ENCODE measurements at regions not wholly inside any gene's neighbourhood (a gene's known extent, or its start where the extent isn't known, plus 50 kb on each side); places are given as distances from the start of the nearest gene placed in this dataset.

DNA sequence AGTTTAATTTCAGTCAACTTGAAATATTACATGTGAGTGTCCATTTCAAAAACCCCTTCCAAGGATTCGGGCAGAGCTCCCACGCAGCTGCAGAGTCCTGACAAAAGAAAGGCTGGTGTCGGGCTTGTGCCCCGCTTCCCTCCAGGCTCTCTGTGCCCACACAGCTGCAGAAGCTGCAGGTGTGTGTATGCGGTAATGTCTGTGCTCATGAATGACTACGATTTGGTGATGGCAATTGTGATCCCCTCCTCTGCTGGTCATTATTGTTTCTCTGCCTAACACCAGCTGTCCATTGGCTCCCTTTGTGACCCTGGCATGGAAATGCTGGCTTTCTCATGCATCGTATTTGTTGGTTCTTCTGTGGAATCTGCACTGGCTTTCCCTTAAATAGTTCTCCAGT lies 224.8 kb downstream of the NUP35 start:
- Histone ChIP-seq H3K27ac (ENCODE audit: low read depth, low read length) (no peak overlapping the region), H3K36me3 (ENCODE audit: control insufficient read depth in 3 of 3, insufficient read depth in 3 of 3, low read length in 3 of 3) (no peaks in the 10 kb centered on the region), H3K9ac (ENCODE audit: low read depth in 1 of 3, low read length in 3 of 3) (no peak overlapping the region), H3K4me3 (ENCODE audit: low read length in 3 of 3) (no peak overlapping the region), H3K4me1 (ENCODE audit: control insufficient read depth in 3 of 3, insufficient read depth in 3 of 3, low read length in 3 of 3) (no peaks in the 10 kb centered on the region), H3K9me3 (ENCODE audit: control insufficient read depth in 3 of 3, low read length in 3 of 3) (no peaks in the 10 kb centered on the region), H3K27me3 (ENCODE audit: control insufficient read depth in 3 of 3, insufficient read depth in 3 of 3, low read length in 3 of 3) (no peaks in the 10 kb centered on the region)

DNA sequence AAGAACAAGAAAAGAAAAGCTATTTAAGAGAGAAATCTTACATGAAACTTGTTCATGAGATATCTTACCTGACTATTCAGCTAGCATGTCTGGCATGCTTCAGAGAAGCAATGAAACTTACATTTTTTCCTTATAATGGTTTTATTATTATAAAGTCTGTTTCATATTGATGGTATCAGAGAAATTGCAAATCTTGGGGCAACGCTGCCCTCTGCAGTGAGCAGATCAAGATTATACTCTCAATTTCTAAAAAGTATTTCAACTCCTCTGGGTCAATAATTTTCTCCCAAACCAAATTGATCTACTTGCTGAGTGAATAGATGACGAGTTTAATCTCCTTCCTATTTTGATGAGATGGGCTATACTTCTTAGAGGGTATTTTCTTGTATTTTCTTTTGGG lies 235.6 kb downstream of the NUP35 start:
- Histone ChIP-seq H3K36me3 (ENCODE audit: control insufficient read depth in 3 of 3, insufficient read depth in 3 of 3, low read length in 3 of 3) (no peaks in the 10 kb centered on the region), H3K27me3 (ENCODE audit: control insufficient read depth in 3 of 3, insufficient read depth in 3 of 3, low read length in 3 of 3) (no peaks in the 10 kb centered on the region), H3K4me1 (ENCODE audit: control insufficient read depth in 3 of 3, insufficient read depth in 3 of 3, low read length in 3 of 3) (no peaks in the 10 kb centered on the region), H3K9ac (ENCODE audit: low read depth in 1 of 3, low read length in 3 of 3) (no peak overlapping the region), H3K27ac (ENCODE audit: low read depth, low read length) (no peak overlapping the region), H3K9me3 (ENCODE audit: control insufficient read depth in 3 of 3, low read length in 3 of 3) (no peaks in the 10 kb centered on the region), H3K4me3 (ENCODE audit: low read length in 3 of 3) (no peak overlapping the region)

DNA sequence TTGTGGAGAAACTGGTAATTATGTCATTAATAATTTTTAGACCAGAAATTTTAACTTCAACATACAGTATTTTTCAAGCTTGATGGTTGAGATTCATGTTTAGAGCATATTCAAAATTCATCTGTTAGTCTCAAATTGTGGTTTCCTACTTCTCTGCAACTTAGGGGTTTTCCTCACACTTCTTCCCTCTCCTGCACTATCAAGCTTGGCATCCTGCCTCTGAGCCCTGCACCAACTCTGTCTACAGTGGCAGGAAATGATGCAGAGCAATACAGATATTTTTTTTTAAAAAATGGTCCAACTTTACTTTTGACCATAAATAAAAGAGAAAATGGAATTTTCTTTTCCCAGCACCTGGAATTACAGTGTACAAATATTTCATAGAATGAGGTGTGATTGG lies 247.3 kb downstream of the NUP35 start:
- Histone ChIP-seq H3K9me3 (ENCODE audit: control insufficient read depth in 3 of 3, low read length in 3 of 3) (no peaks in the 10 kb centered on the region), H3K27ac (ENCODE audit: low read depth, low read length) (no peak overlapping the region), H3K9ac (ENCODE audit: low read depth in 1 of 3, low read length in 3 of 3) (no peak overlapping the region), H3K36me3 (ENCODE audit: control insufficient read depth in 3 of 3, insufficient read depth in 3 of 3, low read length in 3 of 3) (no peaks in the 10 kb centered on the region), H3K4me3 (ENCODE audit: low read length in 3 of 3) (no peak overlapping the region), H3K4me1 (ENCODE audit: control insufficient read depth in 3 of 3, insufficient read depth in 3 of 3, low read length in 3 of 3) (no peaks in the 10 kb centered on the region), H3K27me3 (ENCODE audit: control insufficient read depth in 3 of 3, insufficient read depth in 3 of 3, low read length in 3 of 3) (no peaks in the 10 kb centered on the region)

DNA sequence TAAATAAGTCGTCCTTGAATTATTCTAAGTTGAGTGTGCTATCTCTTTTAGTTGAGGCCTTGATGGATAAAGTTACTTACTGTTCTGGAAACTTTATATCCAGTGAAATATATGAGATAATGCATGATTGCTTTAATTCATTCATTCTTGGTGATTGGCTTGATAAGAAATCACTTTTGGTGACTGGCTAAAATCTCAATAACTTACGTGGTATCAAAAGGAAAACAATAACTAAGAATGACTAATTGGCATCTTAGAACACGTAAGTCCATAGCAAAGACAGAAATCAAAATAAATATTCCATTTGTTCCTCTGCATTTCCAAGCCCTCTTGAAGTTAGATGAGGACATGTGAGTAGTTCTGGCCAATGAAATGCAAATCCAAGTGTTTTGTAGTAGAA lies 251.6 kb downstream of the NUP35 start:
- Histone ChIP-seq H3K36me3 (ENCODE audit: control insufficient read depth in 3 of 3, insufficient read depth in 3 of 3, low read length in 3 of 3) (no peaks in the 10 kb centered on the region), H3K4me3 (ENCODE audit: low read length in 3 of 3) (no peak overlapping the region), H3K4me1 (ENCODE audit: control insufficient read depth in 3 of 3, insufficient read depth in 3 of 3, low read length in 3 of 3) (no peaks in the 10 kb centered on the region), H3K27ac (ENCODE audit: low read depth, low read length) (no peak overlapping the region), H3K27me3 (ENCODE audit: control insufficient read depth in 3 of 3, insufficient read depth in 3 of 3, low read length in 3 of 3) (no peaks in the 10 kb centered on the region), H3K9ac (ENCODE audit: low read depth in 1 of 3, low read length in 3 of 3) (no peak overlapping the region), H3K9me3 (ENCODE audit: control insufficient read depth in 3 of 3, low read length in 3 of 3) (no peaks in the 10 kb centered on the region)

DNA sequence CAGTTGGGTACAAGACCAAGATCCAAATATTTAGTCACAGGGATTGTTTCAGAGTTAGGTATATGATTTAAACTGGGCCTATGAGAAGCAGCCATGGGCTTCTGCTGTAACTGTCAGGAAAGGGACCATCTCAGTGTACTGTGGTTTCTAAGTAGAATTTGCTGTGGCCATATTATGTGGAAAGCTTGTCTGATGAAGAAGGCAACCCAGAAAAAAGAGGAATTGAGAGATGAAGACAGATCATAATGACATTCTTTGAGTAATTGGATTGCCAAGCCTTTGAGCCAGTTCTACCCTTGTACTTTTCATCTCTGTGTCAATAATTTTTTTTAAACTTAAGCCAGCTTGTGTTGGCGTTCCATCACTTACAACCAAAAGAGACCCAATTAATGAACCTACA lies 259.6 kb downstream of the NUP35 start:
- H3K27me3 ChIP-seq (ENCODE audit: control insufficient read depth in 3 of 3, insufficient read depth in 3 of 3, low read length in 3 of 3), result no peaks in the 10 kb centered on the region
- H3K36me3 ChIP-seq (ENCODE audit: control insufficient read depth in 3 of 3, insufficient read depth in 3 of 3, low read length in 3 of 3), result no peaks in the 10 kb centered on the region
- H3K4me1 ChIP-seq (ENCODE audit: control insufficient read depth in 3 of 3, insufficient read depth in 3 of 3, low read length in 3 of 3), result no peaks in the 10 kb centered on the region
- H3K4me3 ChIP-seq (ENCODE audit: low read length in 3 of 3), result no peak overlapping the region
- no peak overlapping the region for H3K9ac ChIP-seq (ENCODE audit: low read depth in 1 of 3, low read length in 3 of 3)
- no peak overlapping the region for H3K27ac ChIP-seq (ENCODE audit: low read depth, low read length)
- peaks cover 0 to 4% (median 0%) of the 10 kb centered on the region in 3 donors for H3K9me3 ChIP-seq (ENCODE audit: control insufficient read depth in 3 of 3, low read length in 3 of 3)

DNA sequence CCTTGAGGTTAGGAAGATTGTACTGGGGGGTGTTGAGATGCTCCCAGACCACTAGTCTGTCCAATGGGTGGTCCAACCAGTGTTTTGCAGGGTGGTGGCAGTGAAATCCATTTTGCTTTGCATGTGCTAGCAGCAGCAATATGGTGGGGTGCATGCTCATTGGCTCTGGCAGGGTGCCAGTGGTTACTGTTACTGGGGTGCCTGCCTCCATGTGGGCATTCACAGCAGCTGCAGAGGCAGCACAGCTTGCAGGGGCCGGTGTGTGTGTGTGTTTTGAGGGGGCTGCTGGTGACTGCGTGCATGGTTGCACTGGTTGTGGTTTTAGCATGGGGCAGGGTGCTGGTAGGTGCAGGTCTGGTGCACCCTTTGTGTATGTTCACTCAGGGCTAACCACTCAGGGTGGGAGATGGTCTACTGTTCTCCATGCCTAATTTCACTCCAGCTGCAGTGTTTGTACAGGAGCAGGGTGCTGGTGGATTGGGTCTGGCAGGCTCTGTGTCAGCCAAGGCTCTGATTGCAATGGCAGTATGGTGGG lies 265.4 kb downstream of the NUP35 start:
- Histone ChIP-seq H3K4me1 (ENCODE audit: control insufficient read depth in 3 of 3, insufficient read depth in 3 of 3, low read length in 3 of 3) (no peaks in the 10 kb centered on the region), H3K36me3 (ENCODE audit: control insufficient read depth in 3 of 3, insufficient read depth in 3 of 3, low read length in 3 of 3) (no peaks in the 10 kb centered on the region), H3K4me3 (ENCODE audit: low read length in 3 of 3) (no peak overlapping the region), H3K27ac (ENCODE audit: low read depth, low read length) (no peak overlapping the region), H3K9ac (ENCODE audit: low read depth in 1 of 3, low read length in 3 of 3) (no peak overlapping the region), H3K27me3 (ENCODE audit: control insufficient read depth in 3 of 3, insufficient read depth in 3 of 3, low read length in 3 of 3) (no peaks in the 10 kb centered on the region), H3K9me3 (ENCODE audit: control insufficient read depth in 3 of 3, low read length in 3 of 3) (peaks cover 2 to 4% (median 2%) of the 10 kb centered on the region in 3 donors)

DNA sequence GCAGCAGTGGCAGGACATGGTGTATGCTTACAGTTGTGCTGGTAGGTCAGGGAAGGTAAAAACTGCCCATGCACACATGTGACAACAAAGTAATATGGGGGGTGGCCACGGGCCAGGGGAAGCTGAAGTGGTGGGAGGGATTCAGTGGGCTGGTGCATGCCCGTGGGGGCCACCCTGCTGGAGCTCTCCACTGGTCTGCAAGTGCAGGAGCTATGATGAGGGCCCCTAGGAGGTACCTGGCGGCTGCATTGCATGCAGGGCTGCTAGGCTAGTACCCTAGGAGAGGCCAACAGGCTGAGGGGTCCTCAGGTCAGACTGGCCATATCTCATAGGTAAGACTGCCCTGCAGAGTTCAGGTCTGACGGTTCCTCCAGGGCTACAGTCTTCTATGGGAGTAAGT lies 265.9 kb downstream of the NUP35 start:
- no peak overlapping the region for H3K4me3 ChIP-seq (ENCODE audit: low read length in 3 of 3)
- H3K9me3 ChIP-seq (ENCODE audit: control insufficient read depth in 3 of 3, low read length in 3 of 3), result peaks cover 2 to 4% (median 2%) of the 10 kb centered on the region in 3 donors
- no peak overlapping the region for H3K9ac ChIP-seq (ENCODE audit: low read depth in 1 of 3, low read length in 3 of 3)
- no peaks in the 10 kb centered on the region for H3K4me1 ChIP-seq (ENCODE audit: control insufficient read depth in 3 of 3, insufficient read depth in 3 of 3, low read length in 3 of 3)
- no peaks in the 10 kb centered on the region for H3K36me3 ChIP-seq (ENCODE audit: control insufficient read depth in 3 of 3, insufficient read depth in 3 of 3, low read length in 3 of 3)
- no peak overlapping the region for H3K27ac ChIP-seq (ENCODE audit: low read depth, low read length)
- H3K27me3 ChIP-seq (ENCODE audit: control insufficient read depth in 3 of 3, insufficient read depth in 3 of 3, low read length in 3 of 3), result no peaks in the 10 kb centered on the region

DNA sequence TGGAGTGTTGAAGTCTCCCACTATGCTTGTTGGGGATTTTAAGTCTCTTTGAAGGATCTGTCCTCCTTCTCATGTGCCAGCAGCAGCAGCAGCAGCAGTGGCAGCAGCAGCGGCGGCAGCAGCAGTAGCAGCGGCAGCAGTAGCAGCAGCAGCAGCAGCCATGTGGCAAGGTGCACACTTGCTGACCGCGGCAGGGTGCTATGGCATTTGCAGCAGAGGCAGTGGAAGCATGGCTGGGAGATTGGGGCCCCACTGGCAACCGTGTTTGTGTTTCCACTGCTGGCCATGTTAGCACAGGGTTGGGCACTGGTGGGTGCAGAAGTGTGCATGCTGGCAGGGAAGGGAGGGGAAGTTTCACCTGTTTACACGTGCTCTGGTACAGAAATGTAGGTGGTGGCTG lies 280.1 kb downstream of the NUP35 start:
- H3K36me3 ChIP-seq (ENCODE audit: control insufficient read depth in 3 of 3, insufficient read depth in 3 of 3, low read length in 3 of 3), result no peaks in the 10 kb centered on the region
- H3K9me3 ChIP-seq (ENCODE audit: control insufficient read depth in 3 of 3, low read length in 3 of 3), result no peaks in the 10 kb centered on the region
- H3K4me1 ChIP-seq (ENCODE audit: control insufficient read depth in 3 of 3, insufficient read depth in 3 of 3, low read length in 3 of 3), result no peaks in the 10 kb centered on the region

DNA sequence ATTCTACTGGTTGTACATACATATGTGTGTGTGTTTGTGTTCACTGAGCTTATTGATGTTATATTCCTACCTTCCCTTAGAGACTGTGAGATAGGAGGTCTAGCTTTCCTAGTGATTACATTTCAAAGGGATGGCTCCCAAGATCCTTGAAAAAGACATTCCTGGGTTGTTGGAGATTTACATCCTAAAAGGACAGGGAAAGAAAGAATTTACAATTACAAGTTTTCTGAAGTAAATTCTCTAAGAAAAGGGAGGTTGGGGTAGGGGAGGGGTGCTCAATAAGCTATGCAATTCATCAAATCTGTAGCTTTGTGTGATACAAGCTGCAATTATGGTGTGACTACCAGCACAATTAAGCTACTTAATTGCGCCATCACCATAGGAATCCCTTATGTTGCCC lies 284.3 kb downstream of the NUP35 start:
- H3K36me3 ChIP-seq (ENCODE audit: control insufficient read depth in 3 of 3, insufficient read depth in 3 of 3, low read length in 3 of 3), result no peaks in the 10 kb centered on the region
- H3K4me3 ChIP-seq (ENCODE audit: low read length in 3 of 3), result no peak overlapping the region
- no peaks in the 10 kb centered on the region for H3K4me1 ChIP-seq (ENCODE audit: control insufficient read depth in 3 of 3, insufficient read depth in 3 of 3, low read length in 3 of 3)
- H3K27me3 ChIP-seq (ENCODE audit: control insufficient read depth in 3 of 3, insufficient read depth in 3 of 3, low read length in 3 of 3), result no peaks in the 10 kb centered on the region
- H3K9me3 ChIP-seq (ENCODE audit: control insufficient read depth in 3 of 3, low read length in 3 of 3), result no peaks in the 10 kb centered on the region
- no peak overlapping the region for H3K9ac ChIP-seq (ENCODE audit: low read depth in 1 of 3, low read length in 3 of 3)
- no peak overlapping the region for H3K27ac ChIP-seq (ENCODE audit: low read depth, low read length)

More for the DNA sequence above, 280.1 kb downstream of the NUP35 start:
- no peak overlapping the region for H3K4me3 ChIP-seq (ENCODE audit: low read length in 3 of 3)
- H3K9ac ChIP-seq (ENCODE audit: low read depth in 1 of 3, low read length in 3 of 3), result no peak overlapping the region
- H3K27ac ChIP-seq (ENCODE audit: low read depth, low read length), result no peak overlapping the region
- no peaks in the 10 kb centered on the region for H3K27me3 ChIP-seq (ENCODE audit: control insufficient read depth in 3 of 3, insufficient read depth in 3 of 3, low read length in 3 of 3)

DNA sequence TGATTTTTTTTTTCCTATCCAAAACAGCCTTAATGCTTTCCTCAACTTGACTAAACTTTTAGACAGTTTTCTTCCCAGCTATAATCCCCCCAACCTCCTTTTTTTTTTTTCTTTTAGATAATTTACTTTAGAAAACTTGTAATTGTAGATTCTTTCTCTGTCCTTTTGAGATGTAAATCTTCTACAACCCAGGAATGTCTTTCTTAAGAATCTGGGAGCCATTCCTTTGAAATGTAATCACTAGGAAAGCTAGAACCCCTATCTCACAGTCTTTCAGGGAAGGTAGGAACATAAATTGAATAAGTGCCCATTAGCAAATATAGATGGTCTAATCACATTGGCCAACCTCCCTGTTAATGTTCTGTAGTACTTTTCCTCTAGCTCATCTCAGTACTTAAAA lies 285.4 kb downstream of the NUP35 start:
- H3K9me3 ChIP-seq (ENCODE audit: control insufficient read depth in 3 of 3, low read length in 3 of 3), result no peaks in the 10 kb centered on the region
- H3K4me3 ChIP-seq (ENCODE audit: low read length in 3 of 3), result no peak overlapping the region
- no peaks in the 10 kb centered on the region for H3K36me3 ChIP-seq (ENCODE audit: control insufficient read depth in 3 of 3, insufficient read depth in 3 of 3, low read length in 3 of 3)
- H3K4me1 ChIP-seq (ENCODE audit: control insufficient read depth in 3 of 3, insufficient read depth in 3 of 3, low read length in 3 of 3), result no peaks in the 10 kb centered on the region
- H3K27ac ChIP-seq (ENCODE audit: low read depth, low read length), result no peak overlapping the region
- no peak overlapping the region for H3K9ac ChIP-seq (ENCODE audit: low read depth in 1 of 3, low read length in 3 of 3)
- H3K27me3 ChIP-seq (ENCODE audit: control insufficient read depth in 3 of 3, insufficient read depth in 3 of 3, low read length in 3 of 3), result no peaks in the 10 kb centered on the region

DNA sequence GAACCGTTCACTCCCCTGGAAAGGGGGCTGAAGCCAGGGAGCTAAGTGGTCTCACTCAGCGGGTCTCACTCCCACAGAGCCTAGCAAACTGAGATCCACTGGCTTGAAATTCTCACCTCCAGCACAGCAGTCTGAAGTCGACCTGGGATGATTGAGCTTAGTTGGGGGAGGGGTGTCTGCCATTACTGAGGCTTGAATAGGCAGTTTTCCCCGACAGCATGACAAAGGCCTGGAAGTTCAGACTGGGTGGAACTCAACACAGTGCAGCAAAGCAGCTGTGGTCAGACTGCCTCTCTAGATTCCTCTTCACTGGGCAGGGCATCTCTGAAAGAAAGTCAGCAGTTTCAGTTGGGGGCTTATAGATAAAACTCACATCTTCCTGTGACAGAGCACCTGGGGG lies 292.5 kb downstream of the NUP35 start:
- H3K9ac ChIP-seq (ENCODE audit: low read depth in 1 of 3, low read length in 3 of 3), result no peak overlapping the region
- no peak overlapping the region for H3K4me3 ChIP-seq (ENCODE audit: low read length in 3 of 3)
- H3K36me3 ChIP-seq (ENCODE audit: control insufficient read depth in 3 of 3, insufficient read depth in 3 of 3, low read length in 3 of 3), result no peaks in the 10 kb centered on the region
- no peak overlapping the region for H3K27ac ChIP-seq (ENCODE audit: low read depth, low read length)
- no peaks in the 10 kb centered on the region for H3K4me1 ChIP-seq (ENCODE audit: control insufficient read depth in 3 of 3, insufficient read depth in 3 of 3, low read length in 3 of 3)
- no peaks in the 10 kb centered on the region for H3K9me3 ChIP-seq (ENCODE audit: control insufficient read depth in 3 of 3, low read length in 3 of 3)
- no peaks in the 10 kb centered on the region for H3K27me3 ChIP-seq (ENCODE audit: control insufficient read depth in 3 of 3, insufficient read depth in 3 of 3, low read length in 3 of 3)
